Ecto neural progenitor cell (in vitro differentiated cells): ENCODE measurements at regions not wholly inside any gene's neighbourhood (a gene's known extent, or its start where the extent isn't known, plus 50 kb on each side); places are given as distances from the start of the nearest gene placed in this dataset.
"Not testable (repeated sequence)": the region's sequence is repeated elsewhere in the genome, so short reads cannot be mapped to it uniquely, and the experiment has no call there.

Experiments
- DNase-seq: peaks from one replicate; pipeline ENCODE4 v3.0.0-alpha.2; 2018; ENCODE audit warnings: low spot score

- no peak for DNase-seq
These were observed 1468.6 kb upstream of the SLC10A2 start for GRCh38 chr13:104534847-104535246.

GRCh38 chr13:104532132-104532531 is 1465.9 kb upstream of the SLC10A2 start:
- DNase-seq, result no peak

GRCh38 chr13:104530741-104531140 is 1464.5 kb upstream of the SLC10A2 start:
- no peak for DNase-seq

- no peak for DNase-seq
These were observed 1460.3 kb upstream of the SLC10A2 start for GRCh38 chr13:104526561-104526960.

- no peak for DNase-seq
These were observed 1459.2 kb upstream of the SLC10A2 start for GRCh38 chr13:104525467-104525866.

GRCh38 chr13:104522235-104523072 is 1456.2 kb upstream of the SLC10A2 start:
- no peak for DNase-seq

GRCh38 chr13:104510422-104510821 is 1444.2 kb upstream of the SLC10A2 start:
- no peak for DNase-seq

- not testable (repeated sequence) for DNase-seq
These were observed 1427.3 kb upstream of the SLC10A2 start for GRCh38 chr13:104493502-104493901.

GRCh38 chr13:104491916-104492315 is 1425.7 kb upstream of the SLC10A2 start:
- DNase-seq, result no peak

- no peak for DNase-seq
These were observed 1420.8 kb upstream of the SLC10A2 start for GRCh38 chr13:104487006-104487405.

GRCh38 chr13:104485571-104485970 is 1419.4 kb upstream of the SLC10A2 start:
- no peak for DNase-seq

GRCh38 chr13:104483631-104484030 is 1417.4 kb upstream of the SLC10A2 start:
- DNase-seq, result no peak

- DNase-seq, result no peak
These were observed 1411.0 kb upstream of the SLC10A2 start for GRCh38 chr13:104477261-104477660.

- DNase-seq, result no peak
These were observed 1407.7 kb upstream of the SLC10A2 start for GRCh38 chr13:104473936-104474335.

- no peak for DNase-seq
These were observed 1399.8 kb upstream of the SLC10A2 start for GRCh38 chr13:104466016-104466415.

- DNase-seq, result no peak
These were observed 1394.8 kb upstream of the SLC10A2 start for GRCh38 chr13:104461049-104461448.

- DNase-seq, result no peak
These were observed 1394.3 kb upstream of the SLC10A2 start for GRCh38 chr13:104460554-104460953.

GRCh38 chr13:104450006-104450405 is 1383.8 kb upstream of the SLC10A2 start:
- no peak for DNase-seq

- DNase-seq, result no peak
These were observed 1381.1 kb upstream of the SLC10A2 start for GRCh38 chr13:104447348-104447747.

- no peak for DNase-seq
These were observed 1376.3 kb upstream of the SLC10A2 start for GRCh38 chr13:104442536-104442935.

- no peak for DNase-seq
These were observed 1370.3 kb upstream of the SLC10A2 start for GRCh38 chr13:104436555-104436954.

GRCh38 chr13:104431895-104432294 is 1365.7 kb upstream of the SLC10A2 start:
- DNase-seq, result no peak

- no peak for DNase-seq
These were observed 1360.2 kb upstream of the SLC10A2 start for GRCh38 chr13:104426435-104426834.

GRCh38 chr13:104422668-104423067 is 1356.5 kb upstream of the SLC10A2 start:
- no peak for DNase-seq
